ENCODE measurements at regions not wholly inside any gene's neighbourhood (a gene's known extent, or its start where the extent isn't known, plus 50 kb on each side); places are given as distances from the start of the nearest gene placed in this dataset.

- DNase-seq (ENCODE audit: low read depth) = no peak
Measured at GRCh38 chr20:48180024-48180423, 394.7 kb upstream of the SULF2 start.

- no peak for DNase-seq (ENCODE audit: low read depth)
Measured at GRCh38 chr20:48178633-48179032, 393.4 kb upstream of the SULF2 start.

- DNase-seq (ENCODE audit: low read depth) = no peak
Measured at GRCh38 chr20:48177058-48177457, 391.8 kb upstream of the SULF2 start.

GRCh38 chr20:48176139-48176538 is 390.9 kb upstream of the SULF2 start:
- no peak for DNase-seq (ENCODE audit: low read depth)

GRCh38 chr20:48175261-48175660 is 390.0 kb upstream of the SULF2 start:
- DNase-seq (ENCODE audit: low read depth) = no peak

- no peak for DNase-seq (ENCODE audit: low read depth)
Measured at GRCh38 chr20:48172357-48172702, 387.0 kb upstream of the SULF2 start.

GRCh38 chr20:48171626-48172356 is 386.5 kb upstream of the SULF2 start:
- DNase-seq (ENCODE audit: low read depth) = no peak

- DNase-seq (ENCODE audit: low read depth) = no peak
Measured at GRCh38 chr20:48171071-48171470, 385.8 kb upstream of the SULF2 start.

GRCh38 chr20:48170625-48171024 is 385.3 kb upstream of the SULF2 start:
- DNase-seq (ENCODE audit: low read depth) = no peak

- no peak for DNase-seq (ENCODE audit: low read depth)
Measured at GRCh38 chr20:48169650-48170225, 384.5 kb upstream of the SULF2 start.

GRCh38 chr20:48166082-48166835 is 381.0 kb upstream of the SULF2 start:
- DNase-seq (ENCODE audit: low read depth) = no peak

GRCh38 chr20:48165401-48165685 is 380.1 kb upstream of the SULF2 start:
- no peak for DNase-seq (ENCODE audit: low read depth)

- DNase-seq (ENCODE audit: low read depth) = no peak
Measured at GRCh38 chr20:48164566-48165400, 379.5 kb upstream of the SULF2 start.

GRCh38 chr20:48164034-48164433 is 378.8 kb upstream of the SULF2 start:
- no peak for DNase-seq (ENCODE audit: low read depth)

GRCh38 chr20:48163505-48163904 is 378.2 kb upstream of the SULF2 start:
- DNase-seq (ENCODE audit: low read depth) = no peak

- DNase-seq (ENCODE audit: low read depth) = no peak
Measured at GRCh38 chr20:48162621-48163020, 377.3 kb upstream of the SULF2 start.

GRCh38 chr20:48159145-48160008 is 374.1 kb upstream of the SULF2 start:
- DNase-seq (ENCODE audit: low read depth) = no peak

GRCh38 chr20:48158014-48158413 is 372.7 kb upstream of the SULF2 start:
- no peak for DNase-seq (ENCODE audit: low read depth)

GRCh38 chr20:48156951-48157700 is 371.8 kb upstream of the SULF2 start:
- no peak for DNase-seq (ENCODE audit: low read depth)

- DNase-seq (ENCODE audit: low read depth) = no peak
Measured at GRCh38 chr20:48156521-48156920, 371.2 kb upstream of the SULF2 start.

GRCh38 chr20:48155268-48155667 is 370.0 kb upstream of the SULF2 start:
- no peak for DNase-seq (ENCODE audit: low read depth)
